ENCODE measurements at regions not wholly inside any gene's neighbourhood (a gene's known extent, or its start where the extent isn't known, plus 50 kb on each side); places are given as distances from the start of the nearest gene placed in this dataset.

DNA sequence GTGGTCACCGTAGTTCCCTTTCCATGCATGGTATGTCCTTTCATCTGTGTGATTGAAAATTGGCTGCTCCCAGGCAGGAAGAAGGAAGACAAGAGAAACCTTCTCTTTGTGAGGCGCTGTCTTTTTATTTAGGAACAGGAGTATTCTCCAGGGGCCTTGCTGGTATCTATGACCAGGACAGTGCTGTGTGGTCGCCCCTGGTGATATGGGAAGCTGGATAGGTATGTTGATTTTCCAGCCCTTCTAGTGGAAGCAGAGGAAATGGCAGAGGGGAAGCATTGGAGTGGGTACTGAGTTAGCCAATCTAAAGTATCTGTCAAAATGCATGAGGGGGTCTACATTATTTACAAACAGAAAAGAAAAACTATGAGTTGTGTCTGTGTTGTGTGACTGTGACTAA lies 226.6 kb downstream of the MTX2 start:
- Histone ChIP-seq H3K9me3 (ENCODE audit: control insufficient read depth in 1 of 2, low read length in 2 of 2) (no peaks in the 10 kb centered on the region), H3K4me3 (ENCODE audit: low read depth in 1 of 2, low read length in 2 of 2) (no peak overlapping the region), H3K36me3 (ENCODE audit: control insufficient read depth in 1 of 2, insufficient read depth in 2 of 2, low read length in 2 of 2) (no peaks in the 10 kb centered on the region), H3K27ac (ENCODE audit: low read depth, low read length) (no peak overlapping the region), H3K27me3 (ENCODE audit: control insufficient read depth in 1 of 2, insufficient read depth in 2 of 2, low read length in 2 of 2) (peaks cover 0 to 7% of the 10 kb centered on the region in 2 donors), H3K9ac (ENCODE audit: low read depth in 1 of 2, low read length in 2 of 2) (no peak overlapping the region), H3K4me1 (ENCODE audit: control insufficient read depth in 1 of 2, insufficient read depth in 2 of 2, low read length in 2 of 2) (no peaks in the 10 kb centered on the region)

DNA sequence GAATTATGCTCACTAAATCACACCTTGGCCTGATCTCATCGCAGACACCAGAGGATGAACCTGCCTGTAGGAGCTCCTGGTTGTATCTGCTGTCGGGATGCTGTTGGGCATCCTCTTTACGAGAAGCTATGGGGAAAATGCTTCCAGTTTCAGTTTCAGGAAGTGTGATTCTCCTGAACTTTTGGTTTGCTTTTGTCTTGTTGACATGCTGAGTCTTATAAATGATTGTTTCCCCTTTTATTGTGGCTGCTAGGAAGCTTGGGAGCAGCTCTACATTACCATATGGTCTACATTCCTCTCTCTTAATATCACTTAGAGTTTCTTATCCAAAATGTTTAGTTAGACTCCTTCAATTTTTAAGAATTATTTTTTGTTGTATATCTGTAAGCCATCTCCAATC lies 227.5 kb downstream of the MTX2 start:
- Histone ChIP-seq H3K4me3 (ENCODE audit: low read depth in 1 of 2, low read length in 2 of 2) (no peak overlapping the region), H3K27ac (ENCODE audit: low read depth, low read length) (no peak overlapping the region), H3K27me3 (ENCODE audit: control insufficient read depth in 1 of 2, insufficient read depth in 2 of 2, low read length in 2 of 2) (peaks cover 0 to 2% of the 10 kb centered on the region in 2 donors), H3K9me3 (ENCODE audit: control insufficient read depth in 1 of 2, low read length in 2 of 2) (no peaks in the 10 kb centered on the region), H3K4me1 (ENCODE audit: control insufficient read depth in 1 of 2, insufficient read depth in 2 of 2, low read length in 2 of 2) (no peaks in the 10 kb centered on the region), H3K9ac (ENCODE audit: low read depth in 1 of 2, low read length in 2 of 2) (no peak overlapping the region), H3K36me3 (ENCODE audit: control insufficient read depth in 1 of 2, insufficient read depth in 2 of 2, low read length in 2 of 2) (no peaks in the 10 kb centered on the region)

DNA sequence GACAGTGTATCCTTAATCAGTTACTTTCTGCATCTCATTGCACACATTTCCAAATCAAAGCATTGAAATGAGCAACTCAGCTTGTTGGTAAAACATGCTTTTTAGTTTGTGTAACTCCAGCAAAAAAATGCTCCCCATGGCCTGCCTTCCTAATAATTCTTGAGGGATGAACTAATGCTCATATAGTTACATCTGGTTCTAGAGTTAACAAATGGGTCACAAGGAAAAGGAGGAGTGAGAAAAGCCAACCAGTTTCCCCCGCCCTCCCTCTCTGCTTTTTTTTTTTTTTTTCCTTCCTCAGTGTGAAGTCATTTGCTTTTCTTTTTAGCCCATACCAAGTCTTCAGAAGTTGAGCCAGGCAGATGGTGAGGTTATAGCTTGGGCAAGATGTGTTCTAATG lies 231.7 kb downstream of the MTX2 start:
- Histone ChIP-seq H3K4me3 (ENCODE audit: low read depth in 1 of 2, low read length in 2 of 2) (no peak overlapping the region), H3K4me1 (ENCODE audit: control insufficient read depth in 1 of 2, insufficient read depth in 2 of 2, low read length in 2 of 2) (no peaks in the 10 kb centered on the region), H3K27me3 (ENCODE audit: control insufficient read depth in 1 of 2, insufficient read depth in 2 of 2, low read length in 2 of 2) (no peaks in the 10 kb centered on the region), H3K36me3 (ENCODE audit: control insufficient read depth in 1 of 2, insufficient read depth in 2 of 2, low read length in 2 of 2) (no peaks in the 10 kb centered on the region), H3K9ac (ENCODE audit: low read depth in 1 of 2, low read length in 2 of 2) (no peak overlapping the region), H3K27ac (ENCODE audit: low read depth, low read length) (no peak overlapping the region), H3K9me3 (ENCODE audit: control insufficient read depth in 1 of 2, low read length in 2 of 2) (no peaks in the 10 kb centered on the region)

- H3K27ac ChIP-seq (ENCODE audit: low read depth, low read length): no peak overlapping the region
- H3K27me3 ChIP-seq (ENCODE audit: control insufficient read depth in 1 of 2, insufficient read depth in 2 of 2, low read length in 2 of 2): no peaks in the 10 kb centered on the region
- H3K9ac ChIP-seq (ENCODE audit: low read depth in 1 of 2, low read length in 2 of 2): no peak overlapping the region
- H3K36me3 ChIP-seq (ENCODE audit: control insufficient read depth in 1 of 2, insufficient read depth in 2 of 2, low read length in 2 of 2): no peaks in the 10 kb centered on the region
- H3K4me1 ChIP-seq (ENCODE audit: control insufficient read depth in 1 of 2, insufficient read depth in 2 of 2, low read length in 2 of 2): no peaks in the 10 kb centered on the region
- H3K4me3 ChIP-seq (ENCODE audit: low read depth in 1 of 2, low read length in 2 of 2): no peak overlapping the region
- H3K9me3 ChIP-seq (ENCODE audit: control insufficient read depth in 1 of 2, low read length in 2 of 2): no peaks in the 10 kb centered on the region
These were observed 232.4 kb downstream of the MTX2 start for GRCh38 chr2:176501617-176502016.

DNA sequence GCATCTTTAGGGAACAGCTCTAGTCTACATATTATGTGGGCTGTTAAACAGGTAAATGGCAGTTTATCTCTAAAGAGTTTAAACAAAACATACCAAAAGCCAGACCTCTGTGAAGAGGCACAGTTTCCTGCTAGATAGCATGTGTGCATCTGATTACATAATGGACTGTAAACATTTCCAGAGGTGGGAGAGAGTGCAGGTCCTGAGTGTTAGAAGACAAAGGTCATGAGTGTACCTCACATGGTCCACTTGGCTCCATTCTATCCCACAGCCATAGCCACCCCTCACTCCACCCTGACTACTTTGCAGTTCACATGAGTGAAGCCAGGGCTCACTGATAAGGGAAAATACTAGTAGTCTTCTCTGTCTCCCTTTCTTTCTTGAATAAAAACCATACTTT lies 233.4 kb downstream of the MTX2 start:
- H3K4me1 ChIP-seq (ENCODE audit: control insufficient read depth in 1 of 2, insufficient read depth in 2 of 2, low read length in 2 of 2): no peaks in the 10 kb centered on the region

GRCh38 chr2:176503776-176504175 lies 234.5 kb downstream of the MTX2 start:
- Histone ChIP-seq H3K9ac (ENCODE audit: low read depth in 1 of 2, low read length in 2 of 2) (no peak overlapping the region), H3K4me1 (ENCODE audit: control insufficient read depth in 1 of 2, insufficient read depth in 2 of 2, low read length in 2 of 2) (no peaks in the 10 kb centered on the region), H3K27me3 (ENCODE audit: control insufficient read depth in 1 of 2, insufficient read depth in 2 of 2, low read length in 2 of 2) (no peaks in the 10 kb centered on the region), H3K36me3 (ENCODE audit: control insufficient read depth in 1 of 2, insufficient read depth in 2 of 2, low read length in 2 of 2) (no peaks in the 10 kb centered on the region), H3K4me3 (ENCODE audit: low read depth in 1 of 2, low read length in 2 of 2) (no peak overlapping the region), H3K9me3 (ENCODE audit: control insufficient read depth in 1 of 2, low read length in 2 of 2) (no peaks in the 10 kb centered on the region), H3K27ac (ENCODE audit: low read depth, low read length) (no peak overlapping the region)

More for the DNA sequence above, 233.4 kb downstream of the MTX2 start:
- Histone ChIP-seq H3K9me3 (ENCODE audit: control insufficient read depth in 1 of 2, low read length in 2 of 2) (no peaks in the 10 kb centered on the region), H3K27ac (ENCODE audit: low read depth, low read length) (no peak overlapping the region), H3K36me3 (ENCODE audit: control insufficient read depth in 1 of 2, insufficient read depth in 2 of 2, low read length in 2 of 2) (no peaks in the 10 kb centered on the region), H3K4me3 (ENCODE audit: low read depth in 1 of 2, low read length in 2 of 2) (no peak overlapping the region), H3K9ac (ENCODE audit: low read depth in 1 of 2, low read length in 2 of 2) (no peak overlapping the region), H3K27me3 (ENCODE audit: control insufficient read depth in 1 of 2, insufficient read depth in 2 of 2, low read length in 2 of 2) (no peaks in the 10 kb centered on the region)

GRCh38 chr2:176504440-176504839 lies 235.2 kb downstream of the MTX2 start:
- no peak overlapping the region for H3K27ac ChIP-seq (ENCODE audit: low read depth, low read length)

GRCh38 chr2:176507786-176508185 lies 238.5 kb downstream of the MTX2 start:
- no peak overlapping the region for H3K9ac ChIP-seq (ENCODE audit: low read depth in 1 of 2, low read length in 2 of 2)
- H3K9me3 ChIP-seq (ENCODE audit: control insufficient read depth in 1 of 2, low read length in 2 of 2): no peaks in the 10 kb centered on the region
- H3K36me3 ChIP-seq (ENCODE audit: control insufficient read depth in 1 of 2, insufficient read depth in 2 of 2, low read length in 2 of 2): no peaks in the 10 kb centered on the region
- H3K4me1 ChIP-seq (ENCODE audit: control insufficient read depth in 1 of 2, insufficient read depth in 2 of 2, low read length in 2 of 2): no peaks in the 10 kb centered on the region
- H3K27ac ChIP-seq (ENCODE audit: low read depth, low read length): no peak overlapping the region
- no peak overlapping the region for H3K4me3 ChIP-seq (ENCODE audit: low read depth in 1 of 2, low read length in 2 of 2)
- H3K27me3 ChIP-seq (ENCODE audit: control insufficient read depth in 1 of 2, insufficient read depth in 2 of 2, low read length in 2 of 2): peaks cover 0 to 4% of the 10 kb centered on the region in 2 donors

More at GRCh38 chr2:176504440-176504839, 235.2 kb downstream of the MTX2 start:
- H3K9me3 ChIP-seq (ENCODE audit: control insufficient read depth in 1 of 2, low read length in 2 of 2): no peaks in the 10 kb centered on the region
- no peak overlapping the region for H3K9ac ChIP-seq (ENCODE audit: low read depth in 1 of 2, low read length in 2 of 2)
- no peaks in the 10 kb centered on the region for H3K4me1 ChIP-seq (ENCODE audit: control insufficient read depth in 1 of 2, insufficient read depth in 2 of 2, low read length in 2 of 2)
- no peaks in the 10 kb centered on the region for H3K27me3 ChIP-seq (ENCODE audit: control insufficient read depth in 1 of 2, insufficient read depth in 2 of 2, low read length in 2 of 2)
- H3K36me3 ChIP-seq (ENCODE audit: control insufficient read depth in 1 of 2, insufficient read depth in 2 of 2, low read length in 2 of 2): no peaks in the 10 kb centered on the region
- no peak overlapping the region for H3K4me3 ChIP-seq (ENCODE audit: low read depth in 1 of 2, low read length in 2 of 2)

- H3K27me3 ChIP-seq (ENCODE audit: control insufficient read depth in 1 of 2, insufficient read depth in 2 of 2, low read length in 2 of 2): peaks cover 0 to 4% of the 10 kb centered on the region in 2 donors
- H3K4me1 ChIP-seq (ENCODE audit: control insufficient read depth in 1 of 2, insufficient read depth in 2 of 2, low read length in 2 of 2): no peaks in the 10 kb centered on the region
- H3K9me3 ChIP-seq (ENCODE audit: control insufficient read depth in 1 of 2, low read length in 2 of 2): no peaks in the 10 kb centered on the region
- H3K9ac ChIP-seq (ENCODE audit: low read depth in 1 of 2, low read length in 2 of 2): no peak overlapping the region
- no peak overlapping the region for H3K4me3 ChIP-seq (ENCODE audit: low read depth in 1 of 2, low read length in 2 of 2)
- H3K27ac ChIP-seq (ENCODE audit: low read depth, low read length): no peak overlapping the region
- no peaks in the 10 kb centered on the region for H3K36me3 ChIP-seq (ENCODE audit: control insufficient read depth in 1 of 2, insufficient read depth in 2 of 2, low read length in 2 of 2)
These were observed 239.1 kb downstream of the MTX2 start for GRCh38 chr2:176508374-176508773.

- Histone ChIP-seq H3K27me3 (ENCODE audit: control insufficient read depth in 1 of 2, insufficient read depth in 2 of 2, low read length in 2 of 2) (peaks cover 0 to 4% of the 10 kb centered on the region in 2 donors), H3K4me3 (ENCODE audit: low read depth in 1 of 2, low read length in 2 of 2) (no peak overlapping the region), H3K9me3 (ENCODE audit: control insufficient read depth in 1 of 2, low read length in 2 of 2) (no peaks in the 10 kb centered on the region), H3K36me3 (ENCODE audit: control insufficient read depth in 1 of 2, insufficient read depth in 2 of 2, low read length in 2 of 2) (no peaks in the 10 kb centered on the region), H3K4me1 (ENCODE audit: control insufficient read depth in 1 of 2, insufficient read depth in 2 of 2, low read length in 2 of 2) (no peaks in the 10 kb centered on the region), H3K27ac (ENCODE audit: low read depth, low read length) (no peak overlapping the region), H3K9ac (ENCODE audit: low read depth in 1 of 2, low read length in 2 of 2) (no peak overlapping the region)
These were observed 239.9 kb downstream of the MTX2 start for GRCh38 chr2:176508984-176509740.

Data from duodenal mucosa (tissue), 2 donors.